Neural progenitor cell (in vitro differentiated cells): ENCODE measurements at regions not wholly inside any gene's neighbourhood (a gene's known extent, or its start where the extent isn't known, plus 50 kb on each side); places are given as distances from the start of the nearest gene placed in this dataset. TPM values are rescaled to one million over a fixed set of nuclear protein-coding genes. Genes with fewer than 3 reads are reported as not detected.

Experiments
- DNase-seq: peaks from one replicate; pipeline ENCODE4 v3.0.0-alpha.2; 2016; ENCODE audit warnings: low spot score
- H2AFZ ChIP-seq: fragments of 200-600 bp; sonication (generic); replicated peaks from 2 replicates; pipeline ENCODE4 v1.6.1; 2016; ENCODE audit warnings: antibody characterized with exemption
- H3F3A ChIP-seq: fragments of 200-600 bp; sonication (generic); 2 replicates; pipeline ENCODE4 v1.6.1; 2016; ENCODE audit warnings: antibody characterized with exemption, low read depth
- H3K27ac ChIP-seq: fragments of 200-600 bp; sonication (generic); 2 replicates; pipeline ENCODE4 v1.5.1; 2016; ENCODE audit warnings: mild to moderate bottlenecking
- H3K27me3 ChIP-seq: fragments of 200-600 bp; sonication (generic); 2 replicates; pipeline ENCODE4 v1.6.1; 2016; ENCODE audit warnings: mild to moderate bottlenecking, moderate library complexity
- H3K36me3 ChIP-seq: fragments of 200-600 bp; sonication (generic); 2 replicates; pipeline ENCODE4 v1.5.1; 2016
- H3K4me1 ChIP-seq: fragments of 200-600 bp; sonication (generic); 2 replicates; pipeline ENCODE4 v1.6.1; 2016; ENCODE audit warnings: mixed run types
- H3K4me2 ChIP-seq: fragments of 200-600 bp; sonication (generic); 2 replicates; pipeline ENCODE4 v1.6.1; 2016
- H3K4me3 ChIP-seq: fragments of 200-600 bp; sonication (generic); 2 replicates; pipeline ENCODE4 v1.5.1; 2016
- H3K79me2 ChIP-seq: fragments of 200-600 bp; sonication (generic); 2 replicates; pipeline ENCODE4 v1.6.1; 2016; ENCODE audit warnings: low read depth
- H3K9ac ChIP-seq: fragments of 200-600 bp; sonication (generic); 2 replicates; pipeline ENCODE4 v1.6.1; 2016
- H3K9me3 ChIP-seq: fragments of 200-600 bp; sonication (generic); 2 replicates; pipeline ENCODE4 v1.5.1; 2016; ENCODE audit warnings: low read depth
- H4K20me1 ChIP-seq: fragments of 200-600 bp; sonication (generic); 2 replicates; pipeline ENCODE4 v1.6.1; 2016; ENCODE audit warnings: low read depth
- H3K27ac Mint-ChIP-seq: 3 replicates; pipeline ENCODE4 v1.8.0; 2021; ENCODE audit warnings: mixed read lengths
- H3K27me3 Mint-ChIP-seq: 2 replicates; pipeline ENCODE4 v1.8.0; 2022; ENCODE audit warnings: low read depth, mild to moderate bottlenecking, inconsistent platforms, moderate library complexity, mixed read lengths; ENCODE audit not compliant: insufficient read depth
- H3K36me3 Mint-ChIP-seq: 3 replicates; pipeline ENCODE4 v1.8.0; 2021; ENCODE audit warnings: mixed read lengths
- H3K4me1 Mint-ChIP-seq: 3 replicates; pipeline ENCODE4 v1.8.0; 2021; ENCODE audit warnings: mixed read lengths
- H3K4me3 Mint-ChIP-seq: 3 replicates; pipeline ENCODE4 v1.8.0; 2021; ENCODE audit warnings: mild to moderate bottlenecking, moderate library complexity, mixed read lengths
- H3K9me3 Mint-ChIP-seq: 3 replicates; pipeline ENCODE4 v1.8.0; 2020; ENCODE audit warnings: mixed read lengths
- EZH2 ChIP-seq: fragments of 200-600 bp; sonication (generic); IDR thresholded peaks from 2 replicates; pipeline ENCODE4 v1.6.1; 2017; ENCODE audit warnings: antibody characterized with exemption, mild to moderate bottlenecking, moderate library complexity
- EZH2phosphoT487 ChIP-seq: fragments of 200-600 bp; sonication (generic); IDR thresholded peaks from 2 replicates; pipeline ENCODE4 v1.6.1; 2017; ENCODE audit warnings: antibody characterized with exemption
- small RNA-seq: library from RNA; depleted of rRNA; stranded (forward); fragments of <200 nt; gene quantifications from one replicate; pipeline ENCODE3, GENCODE V24; 2015
- TF ChIP-seq, protein P1 (sequence below): fragments of 200-600 bp; sonication (generic); IDR thresholded peaks from 2 replicates; pipeline ENCODE4 v1.5.1; 2017; ENCODE audit warnings: antibody characterized with exemption, mild to moderate bottlenecking

DNA sequence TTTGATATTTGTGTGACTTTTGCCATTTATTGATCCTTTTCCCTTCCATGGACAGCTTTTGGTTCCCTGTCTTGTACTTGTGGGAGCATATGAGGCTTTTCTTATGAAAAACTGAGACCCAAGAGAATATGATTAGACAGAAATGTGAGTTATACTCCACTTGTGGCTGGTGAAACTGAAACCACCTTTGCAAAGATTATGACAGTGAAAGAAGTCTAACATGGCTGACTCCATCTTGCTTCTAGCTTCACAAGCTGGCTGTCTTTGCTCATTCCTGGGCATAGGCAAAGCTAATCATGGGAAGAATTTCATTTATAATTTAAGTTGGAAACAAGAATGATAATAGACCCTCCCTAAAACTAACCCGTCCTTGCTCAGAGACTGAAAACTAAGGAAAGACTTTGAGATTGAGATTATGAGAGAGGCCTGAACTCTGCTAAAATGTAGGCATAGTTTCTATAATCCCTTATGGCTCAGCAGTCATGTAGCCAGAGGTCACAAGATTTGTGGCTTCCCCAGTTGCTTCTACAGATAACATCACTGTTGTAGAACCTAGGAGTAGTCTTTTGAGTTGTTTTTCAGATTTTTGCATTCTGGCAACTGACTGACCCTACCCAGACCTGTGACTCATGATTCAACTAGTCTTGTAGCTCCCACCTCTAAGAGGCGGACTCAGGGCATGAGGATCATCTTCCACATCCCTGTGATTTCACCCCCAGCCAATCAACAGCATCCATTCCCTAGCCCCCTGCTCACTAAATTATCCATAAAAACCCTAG, 50.9 kb upstream of the CD2AP start:
- H3K4me3 ChIP-seq = no peak overlapping the region
- H3F3A ChIP-seq = no peaks in the 10 kb centered on the region
- no peaks in the 10 kb centered on the region for H3K79me2 ChIP-seq
- H3K9me3 ChIP-seq = peaks cover 4% of the 10 kb centered on the region
- H4K20me1 ChIP-seq = no peaks in the 10 kb centered on the region
- Mint-ChIP-seq H3K4me1 (no peaks in the 10 kb centered on the region), H3K27me3 (no peaks in the 10 kb centered on the region), H3K4me3 (no peak overlapping the region), H3K9me3 (peaks cover 4% of the 10 kb centered on the region), H3K36me3 (no peaks in the 10 kb centered on the region), H3K27ac (no peak overlapping the region)
- no peak overlapping the region for H3K9ac ChIP-seq
- H2AFZ ChIP-seq = no peak overlapping the region
- H3K4me1 ChIP-seq = no peaks in the 10 kb centered on the region
- TF ChIP-seq, protein P1, sequence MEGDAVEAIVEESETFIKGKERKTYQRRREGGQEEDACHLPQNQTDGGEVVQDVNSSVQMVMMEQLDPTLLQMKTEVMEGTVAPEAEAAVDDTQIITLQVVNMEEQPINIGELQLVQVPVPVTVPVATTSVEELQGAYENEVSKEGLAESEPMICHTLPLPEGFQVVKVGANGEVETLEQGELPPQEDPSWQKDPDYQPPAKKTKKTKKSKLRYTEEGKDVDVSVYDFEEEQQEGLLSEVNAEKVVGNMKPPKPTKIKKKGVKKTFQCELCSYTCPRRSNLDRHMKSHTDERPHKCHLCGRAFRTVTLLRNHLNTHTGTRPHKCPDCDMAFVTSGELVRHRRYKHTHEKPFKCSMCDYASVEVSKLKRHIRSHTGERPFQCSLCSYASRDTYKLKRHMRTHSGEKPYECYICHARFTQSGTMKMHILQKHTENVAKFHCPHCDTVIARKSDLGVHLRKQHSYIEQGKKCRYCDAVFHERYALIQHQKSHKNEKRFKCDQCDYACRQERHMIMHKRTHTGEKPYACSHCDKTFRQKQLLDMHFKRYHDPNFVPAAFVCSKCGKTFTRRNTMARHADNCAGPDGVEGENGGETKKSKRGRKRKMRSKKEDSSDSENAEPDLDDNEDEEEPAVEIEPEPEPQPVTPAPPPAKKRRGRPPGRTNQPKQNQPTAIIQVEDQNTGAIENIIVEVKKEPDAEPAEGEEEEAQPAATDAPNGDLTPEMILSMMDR = no peak
- TF ChIP-seq EZH2 = no peak
- no peak for TF ChIP-seq EZH2phosphoT487
- no peaks in the 10 kb centered on the region for H3K27me3 ChIP-seq
- no peaks in the 10 kb centered on the region for H3K36me3 ChIP-seq
- H3K4me2 ChIP-seq = no peak overlapping the region
- no peak overlapping the region for H3K27ac ChIP-seq
- DNase-seq = no peak

GRCh38 chr6:47427680-47428079, 49.9 kb upstream of the CD2AP start:
- H3K27ac Mint-ChIP-seq = no peak overlapping the region
- no peaks in the 10 kb centered on the region for H3K36me3 Mint-ChIP-seq
- DNase-seq = no peak
- no peaks in the 10 kb centered on the region for H3K27me3 ChIP-seq
- H3K4me2 ChIP-seq = no peak overlapping the region
- H3K4me1 Mint-ChIP-seq = no peaks in the 10 kb centered on the region
- H3K36me3 ChIP-seq = no peaks in the 10 kb centered on the region
- no peaks in the 10 kb centered on the region for H3K4me1 ChIP-seq
- H3K79me2 ChIP-seq = no peaks in the 10 kb centered on the region
- H3K4me3 Mint-ChIP-seq = no peak overlapping the region
- TF ChIP-seq EZH2 = no peak
- TF ChIP-seq, protein P1 = no peak
- TF ChIP-seq EZH2phosphoT487 = no peak
- no peaks in the 10 kb centered on the region for H3K27me3 Mint-ChIP-seq
- no peak overlapping the region for H3K9ac ChIP-seq
- H3K27ac ChIP-seq = no peak overlapping the region
- peaks cover 4% of the 10 kb centered on the region for H3K9me3 Mint-ChIP-seq
- no peak overlapping the region for H3K4me3 ChIP-seq
- H4K20me1 ChIP-seq = no peaks in the 10 kb centered on the region
- no peaks in the 10 kb centered on the region for H3F3A ChIP-seq
- peaks cover 4% of the 10 kb centered on the region for H3K9me3 ChIP-seq
- H2AFZ ChIP-seq = no peak overlapping the region

Small RNA genes in the stretch of these regions (small RNA-seq; reads per million reads assigned to genes)
- not detected for gene B3GNTL1P2
